HepG2 (cell line): ENCODE measurements at regions not wholly inside any gene's neighbourhood (a gene's known extent, or its start where the extent isn't known, plus 50 kb on each side); places are given as distances from the start of the nearest gene placed in this dataset.

ENCODE experiments used
- ATAC-seq: fragments of 200-7000 bp; cut with Tn5 transposase; 3 replicates; pipeline ENCODE4 v1.9.1; 2020; ENCODE audit warnings: mild to moderate bottlenecking, moderate library complexity
- BruUV-seq: library from RNA; stranded (reverse); fragments of 400-500 nt; replicated peaks from 2 replicates; lab custom pipeline; 2021; lab: Mats Ljungman, UMichigan
- CTCF ChIA-PET: fragments of 300-600 bp; formaldehyde crosslinking; extraction: SDS; loops from one replicate; lab custom pipeline; 2021; ENCODE audit warnings: low total read pairs, inconsistent platforms, low intra/inter-chr PET ratio; lab: Yijun Ruan, JAX
- POLR2A ChIA-PET: fragments of 350-600 bp; sonication (Branson Sonifier 250); formaldehyde crosslinking; loops from one replicate; lab custom pipeline; 2020; ENCODE audit warnings: antibody characterized with exemption, inconsistent platforms; lab: Yijun Ruan, JAX
- DNase-seq: peaks from one replicate; pipeline ENCODE4 v3.0.0-alpha.2; 2015; ENCODE audit warnings: low spot score
- FAIRE-seq: peaks from 3 replicates; lab custom pipeline; 2011; peaks lifted over from hg19 to GRCh38; lab: Jason Lieb, UNC
- H2AFZ ChIP-seq: one replicate; pipeline ENCODE4 v1.6.1; 2011; ENCODE audit warnings: low read length, inconsistent platforms
- H3K27ac ChIP-seq: fragments of 300-600 bp; 3 replicates; pipeline ENCODE4 v1.8.0; 2011; ENCODE audit warnings: mixed run types, mild to moderate bottlenecking, mixed read lengths, low read length, inconsistent platforms; ENCODE audit not compliant: insufficient read depth; ENCODE audit errors: extremely low read length
- H3K27me3 ChIP-seq, 2 experiments: fragments of 200-600 bp in 1 of 2; 2 replicates in 1 of 2; 3 replicates in 1 of 2; pipeline versions ENCODE4 v1.6.0 to v1.8.0; 2011; ENCODE audit warnings: low read length in 2 of 2, mild to moderate bottlenecking in 2 of 2, moderate library complexity in 2 of 2, inconsistent platforms in 1 of 2; ENCODE audit not compliant: insufficient read depth in 2 of 2, control insufficient read depth in 1 of 2
- H3K36me3 ChIP-seq, 2 experiments: fragments of 200-600 bp in 1 of 2; replicated peaks in 1 of 2; 2 replicates in 1 of 2; 3 replicates in 1 of 2; pipeline versions ENCODE4 v1.5.1 to v1.8.0; 2011; ENCODE audit warnings: low read length in 2 of 2, inconsistent platforms in 1 of 2; ENCODE audit not compliant: insufficient read depth in 2 of 2, control insufficient read depth in 1 of 2
- H3K4me1 ChIP-seq: 2 replicates; pipeline ENCODE4 v1.5.1; 2012; ENCODE audit warnings: low read length, inconsistent platforms; ENCODE audit not compliant: insufficient read depth
- H3K4me2 ChIP-seq: 2 replicates; pipeline ENCODE4 v1.6.0; 2011; ENCODE audit warnings: low read depth, low read length, inconsistent platforms
- H3K4me3 ChIP-seq, 3 experiments: fragments of 200-600 bp in 1 of 3; sonication (generic), shearing (Covaris generic) in 1 of 3; replicated peaks in 1 of 3; 2 replicates each; pipeline ENCODE4 v1.5.1; 2011 to 2016; ENCODE audit warnings: low read length in 3 of 3, inconsistent platforms in 2 of 3, low read depth in 2 of 3, mild to moderate bottlenecking in 2 of 3, control low read depth in 1 of 3, mixed read lengths in 1 of 3; ENCODE audit not compliant: insufficient read depth in 1 of 3
- H3K79me2 ChIP-seq: one replicate; pipeline ENCODE4 v1.6.1; 2011; ENCODE audit warnings: low read length, inconsistent platforms; ENCODE audit not compliant: insufficient read depth
- H3K9ac ChIP-seq: 2 replicates; pipeline ENCODE4 v1.6.0; 2011; ENCODE audit warnings: mild to moderate bottlenecking, low read depth, low read length, inconsistent platforms; ENCODE audit not compliant: insufficient read depth
- H3K9me3 ChIP-seq: 2 replicates; pipeline ENCODE4 v1.5.1; 2012; ENCODE audit warnings: mild to moderate bottlenecking, low read length
- H4K20me1 ChIP-seq: 2 replicates; pipeline ENCODE4 v1.6.0; 2011; ENCODE audit warnings: inconsistent platforms, mild to moderate bottlenecking, low read length, moderate library complexity; ENCODE audit not compliant: insufficient read depth
- ERF ChIP-seq: IDR thresholded peaks from 2 replicates; pipeline ENCODE4 v1.6.1; 2018; ENCODE audit warnings: missing biosample characterization, missing genetic modification reagents
- HOXD1 ChIP-seq: sonication (generic); formaldehyde crosslinking; IDR thresholded peaks from 2 replicates; pipeline ENCODE4 v1.5.0; 2020; ENCODE audit warnings: missing genetic modification reagents
- KLF9 ChIP-seq: IDR thresholded peaks from 2 replicates; pipeline ENCODE4 v1.6.1; 2016; ENCODE audit warnings: low read depth
- NR2F2 ChIP-seq: IDR thresholded peaks from 2 replicates; pipeline ENCODE4 v1.6.1; 2012; ENCODE audit warnings: low read depth, inconsistent platforms, borderline replicate concordance
- PHB2 ChIP-seq: fragments of 450-650 bp; IDR thresholded peaks from 2 replicates; pipeline ENCODE4 v1.6.1; 2018; ENCODE audit not compliant: partially characterized antibody
- STAT5B ChIP-seq: sonication (generic); formaldehyde crosslinking; IDR thresholded peaks from 2 replicates; pipeline ENCODE4 v1.4.0; 2020; ENCODE audit warnings: missing genetic modification reagents
- TAF15 ChIP-seq: fragments of 200-400 bp; formaldehyde crosslinking; IDR thresholded peaks from one replicate; pipeline ENCODE4 v1.6.1; 2018; ENCODE audit warnings: mild to moderate bottlenecking, low read depth, low read length; ENCODE audit not compliant: poor library complexity, severe bottlenecking
- ZNF260 ChIP-seq: sonication (generic); formaldehyde crosslinking; IDR thresholded peaks from 2 replicates; pipeline ENCODE4 v1.4.0; 2020; ENCODE audit warnings: missing genetic modification reagents, low read depth, mild to moderate bottlenecking, borderline replicate concordance
- ZNF484 ChIP-seq: sonication (generic); formaldehyde crosslinking; IDR thresholded peaks from 2 replicates; pipeline ENCODE4 v1.5.1; 2020; ENCODE audit warnings: mild to moderate bottlenecking, low read depth, missing genetic modification reagents, borderline replicate concordance
- ZNF75D ChIP-seq: sonication (generic); formaldehyde crosslinking; IDR thresholded peaks from 2 replicates; pipeline ENCODE4 v1.8.1; 2023; ENCODE audit warnings: missing genetic modification reagents, mild to moderate bottlenecking, borderline replicate concordance
- WGBS: methylation state at CpG from one replicate; pipeline ENCODE4 v1.1.6; 2017; ENCODE audit warnings: low lambda C conversion rate; 5-methylcytosine and 5-hydroxymethylcytosine counted together
- in situ Hi-C: cut with HindIII; loops from 2 replicates; pipeline ENCODE4 v1.10.0; 2017; ENCODE audit warnings: low pct_unique_long_range_greater_than_20kb; ENCODE audit not compliant: extremely low pct_ligation_motif_present
- intact Hi-C: fragments of 100-400 bp; cut with micrococcal nuclease; formaldehyde crosslinking; loops from one replicate; pipeline ENCODE4 v1.10.0; 2022; ENCODE audit not compliant: unreplicated experiment
- TF ChIP-seq, protein P1 (sequence below): sonication (generic); formaldehyde crosslinking; IDR thresholded peaks from 2 replicates; pipeline ENCODE4 v1.8.0; 2022; ENCODE audit warnings: low read depth, missing genetic modification reagents
- TF ChIP-seq, protein P2 (sequence below): sonication (generic); formaldehyde crosslinking; IDR thresholded peaks from 2 replicates; pipeline ENCODE4 v1.5.1; 2020; ENCODE audit warnings: mild to moderate bottlenecking, moderate library complexity, missing genetic modification reagents
- TF ChIP-seq, protein P3 (sequence below): sonication (generic); formaldehyde crosslinking; IDR thresholded peaks from 2 replicates; pipeline ENCODE4 v1.5.1; 2020; ENCODE audit warnings: missing genetic modification reagents, mild to moderate bottlenecking, borderline replicate concordance
- TF ChIP-seq, protein P4 (sequence below): sonication (generic); formaldehyde crosslinking; IDR thresholded peaks from 2 replicates; pipeline ENCODE4 v1.4.0; 2020; ENCODE audit warnings: missing genetic modification reagents
- TF ChIP-seq, protein P5 (sequence below): sonication (generic); formaldehyde crosslinking; IDR thresholded peaks from 2 replicates; pipeline ENCODE4 v1.8.1; 2023; ENCODE audit warnings: mild to moderate bottlenecking, missing genetic modification reagents
- TF ChIP-seq, protein P6 (sequence below): sonication (generic); formaldehyde crosslinking; IDR thresholded peaks from 2 replicates; pipeline ENCODE4; 2020; ENCODE audit warnings: missing genetic modification reagents, mild to moderate bottlenecking, borderline replicate concordance

DNA sequence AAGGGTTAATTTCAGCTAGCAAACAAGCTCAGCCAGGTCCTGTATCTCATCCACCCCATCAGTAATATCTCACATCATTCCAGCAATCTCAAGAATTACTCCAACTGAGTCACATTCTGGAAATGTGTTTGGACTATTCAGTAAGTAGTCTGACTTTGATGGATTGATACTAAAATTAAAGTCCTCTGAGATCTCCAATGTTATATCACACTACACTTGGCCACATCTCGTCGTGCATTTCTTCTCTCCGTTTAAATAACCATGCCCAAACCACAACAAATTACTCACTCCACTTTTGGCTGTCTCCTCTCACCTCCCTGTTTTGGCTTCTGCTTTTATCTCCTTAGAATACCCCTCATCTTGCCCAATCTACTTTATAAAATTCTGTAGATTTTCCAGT, 292.2 kb downstream of the PYDC2 start:
- in situ Hi-C loops, result no loop called here
- no peak overlapping the region for H3K4me3 ChIP-seq
- no peak overlapping the region for H2AFZ ChIP-seq
- DNase-seq, result no peak
- POLR2A ChIA-PET, result no interaction called here
- H3K4me2 ChIP-seq, result no peak overlapping the region
- no peaks in the 10 kb centered on the region for H3K4me1 ChIP-seq
- intact Hi-C loops, result no loop called here
- no TSS peak for BruUV-seq
- CTCF ChIA-PET, result no interaction called here
- no peaks in the 10 kb centered on the region for H3K79me2 ChIP-seq
- no peaks in the 10 kb centered on the region for H3K36me3 ChIP-seq
- no peak for FAIRE-seq
- H3K9me3 ChIP-seq, result no peaks in the 10 kb centered on the region
- WGBS, result 65% methylated on average over 3 of the region's 3 CpGs
- H3K9ac ChIP-seq, result no peak overlapping the region
- no peak for ATAC-seq
- H3K27me3 ChIP-seq, result no peaks in the 10 kb centered on the region
- no peak overlapping the region for H3K27ac ChIP-seq
- no peaks in the 10 kb centered on the region for H4K20me1 ChIP-seq
- TF ChIP-seq ZNF260 (CRISPR knock-in tag), result no peak
- no peak for TF ChIP-seq ERF (CRISPR knock-in tag)
- TF ChIP-seq, protein P1, sequence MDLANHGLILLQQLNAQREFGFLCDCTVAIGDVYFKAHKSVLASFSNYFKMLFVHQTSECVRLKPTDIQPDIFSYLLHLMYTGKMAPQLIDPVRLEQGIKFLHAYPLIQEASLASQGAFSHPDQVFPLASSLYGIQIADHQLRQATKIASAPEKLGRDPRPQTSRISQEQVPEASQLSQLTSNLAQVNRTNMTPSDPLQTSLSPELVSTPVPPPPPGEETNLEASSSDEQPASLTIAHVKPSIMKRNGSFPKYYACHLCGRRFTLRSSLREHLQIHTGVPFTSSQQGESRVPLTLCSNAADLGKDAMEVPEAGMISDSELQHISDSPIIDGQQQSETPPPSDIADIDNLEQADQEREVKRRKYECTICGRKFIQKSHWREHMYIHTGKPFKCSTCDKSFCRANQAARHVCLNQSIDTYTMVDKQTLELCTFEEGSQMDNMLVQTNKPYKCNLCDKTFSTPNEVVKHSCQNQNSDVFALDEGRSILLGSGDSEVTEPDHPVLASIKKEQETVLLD, result no peak
- no peak for TF ChIP-seq HOXD1 (CRISPR knock-in tag)
- TF ChIP-seq, protein P2, sequence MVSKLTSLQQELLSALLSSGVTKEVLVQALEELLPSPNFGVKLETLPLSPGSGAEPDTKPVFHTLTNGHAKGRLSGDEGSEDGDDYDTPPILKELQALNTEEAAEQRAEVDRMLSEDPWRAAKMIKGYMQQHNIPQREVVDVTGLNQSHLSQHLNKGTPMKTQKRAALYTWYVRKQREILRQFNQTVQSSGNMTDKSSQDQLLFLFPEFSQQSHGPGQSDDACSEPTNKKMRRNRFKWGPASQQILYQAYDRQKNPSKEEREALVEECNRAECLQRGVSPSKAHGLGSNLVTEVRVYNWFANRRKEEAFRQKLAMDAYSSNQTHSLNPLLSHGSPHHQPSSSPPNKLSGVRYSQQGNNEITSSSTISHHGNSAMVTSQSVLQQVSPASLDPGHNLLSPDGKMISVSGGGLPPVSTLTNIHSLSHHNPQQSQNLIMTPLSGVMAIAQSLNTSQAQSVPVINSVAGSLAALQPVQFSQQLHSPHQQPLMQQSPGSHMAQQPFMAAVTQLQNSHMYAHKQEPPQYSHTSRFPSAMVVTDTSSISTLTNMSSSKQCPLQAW, result no peak
- TF ChIP-seq, protein P3, sequence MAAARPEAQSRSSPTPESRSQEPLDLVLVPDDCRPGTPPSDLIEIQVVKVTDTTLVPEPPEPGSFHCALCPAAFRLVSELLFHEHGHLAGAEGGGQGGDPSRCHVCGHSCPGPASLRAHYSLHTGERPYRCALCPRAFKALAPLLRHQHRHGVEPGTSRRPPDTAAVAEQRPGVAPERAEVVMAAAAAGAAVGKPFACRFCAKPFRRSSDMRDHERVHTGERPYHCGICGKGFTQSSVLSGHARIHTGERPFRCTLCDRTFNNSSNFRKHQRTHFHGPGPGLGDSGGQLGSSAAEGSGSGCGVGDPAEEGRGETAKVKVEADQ (CRISPR knock-in tag), result no peak
- TF ChIP-seq PHB2, result no peak
- TF ChIP-seq, protein P4, sequence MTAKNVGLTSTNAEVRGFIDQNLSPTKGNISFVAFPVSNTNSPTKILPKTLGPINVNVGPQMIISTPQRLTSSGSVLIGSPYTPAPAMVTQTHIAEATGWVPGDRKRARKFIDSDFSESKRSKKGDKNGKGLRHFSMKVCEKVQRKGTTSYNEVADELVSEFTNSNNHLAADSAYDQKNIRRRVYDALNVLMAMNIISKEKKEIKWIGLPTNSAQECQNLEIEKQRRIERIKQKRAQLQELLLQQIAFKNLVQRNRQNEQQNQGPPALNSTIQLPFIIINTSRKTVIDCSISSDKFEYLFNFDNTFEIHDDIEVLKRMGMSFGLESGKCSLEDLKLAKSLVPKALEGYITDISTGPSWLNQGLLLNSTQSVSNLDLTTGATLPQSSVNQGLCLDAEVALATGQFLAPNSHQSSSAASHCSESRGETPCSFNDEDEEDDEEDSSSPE (CRISPR knock-in tag), result no peak
- TF ChIP-seq KLF9 (CRISPR knock-in tag), result no peak
- no peak for TF ChIP-seq ZNF484
- TF ChIP-seq ZNF75D (CRISPR knock-in tag), result no peak
- TF ChIP-seq, protein P5, sequence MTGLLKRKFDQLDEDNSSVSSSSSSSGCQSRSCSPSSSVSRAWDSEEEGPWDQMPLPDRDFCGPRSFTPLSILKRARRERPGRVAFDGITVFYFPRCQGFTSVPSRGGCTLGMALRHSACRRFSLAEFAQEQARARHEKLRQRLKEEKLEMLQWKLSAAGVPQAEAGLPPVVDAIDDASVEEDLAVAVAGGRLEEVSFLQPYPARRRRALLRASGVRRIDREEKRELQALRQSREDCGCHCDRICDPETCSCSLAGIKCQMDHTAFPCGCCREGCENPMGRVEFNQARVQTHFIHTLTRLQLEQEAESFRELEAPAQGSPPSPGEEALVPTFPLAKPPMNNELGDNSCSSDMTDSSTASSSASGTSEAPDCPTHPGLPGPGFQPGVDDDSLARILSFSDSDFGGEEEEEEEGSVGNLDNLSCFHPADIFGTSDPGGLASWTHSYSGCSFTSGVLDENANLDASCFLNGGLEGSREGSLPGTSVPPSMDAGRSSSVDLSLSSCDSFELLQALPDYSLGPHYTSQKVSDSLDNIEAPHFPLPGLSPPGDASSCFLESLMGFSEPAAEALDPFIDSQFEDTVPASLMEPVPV (CRISPR knock-in tag), result no peak
- TF ChIP-seq NR2F2, result no peak
- TF ChIP-seq, protein P6, sequence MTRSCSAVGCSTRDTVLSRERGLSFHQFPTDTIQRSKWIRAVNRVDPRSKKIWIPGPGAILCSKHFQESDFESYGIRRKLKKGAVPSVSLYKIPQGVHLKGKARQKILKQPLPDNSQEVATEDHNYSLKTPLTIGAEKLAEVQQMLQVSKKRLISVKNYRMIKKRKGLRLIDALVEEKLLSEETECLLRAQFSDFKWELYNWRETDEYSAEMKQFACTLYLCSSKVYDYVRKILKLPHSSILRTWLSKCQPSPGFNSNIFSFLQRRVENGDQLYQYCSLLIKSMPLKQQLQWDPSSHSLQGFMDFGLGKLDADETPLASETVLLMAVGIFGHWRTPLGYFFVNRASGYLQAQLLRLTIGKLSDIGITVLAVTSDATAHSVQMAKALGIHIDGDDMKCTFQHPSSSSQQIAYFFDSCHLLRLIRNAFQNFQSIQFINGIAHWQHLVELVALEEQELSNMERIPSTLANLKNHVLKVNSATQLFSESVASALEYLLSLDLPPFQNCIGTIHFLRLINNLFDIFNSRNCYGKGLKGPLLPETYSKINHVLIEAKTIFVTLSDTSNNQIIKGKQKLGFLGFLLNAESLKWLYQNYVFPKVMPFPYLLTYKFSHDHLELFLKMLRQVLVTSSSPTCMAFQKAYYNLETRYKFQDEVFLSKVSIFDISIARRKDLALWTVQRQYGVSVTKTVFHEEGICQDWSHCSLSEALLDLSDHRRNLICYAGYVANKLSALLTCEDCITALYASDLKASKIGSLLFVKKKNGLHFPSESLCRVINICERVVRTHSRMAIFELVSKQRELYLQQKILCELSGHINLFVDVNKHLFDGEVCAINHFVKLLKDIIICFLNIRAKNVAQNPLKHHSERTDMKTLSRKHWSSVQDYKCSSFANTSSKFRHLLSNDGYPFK, result no peak
- no peak for TF ChIP-seq STAT5B
- no peak for TF ChIP-seq TAF15
